ENCODE measurements at regions not wholly inside any gene's neighbourhood (a gene's known extent, or its start where the extent isn't known, plus 50 kb on each side); places are given as distances from the start of the nearest gene placed in this dataset.
"Not testable (repeated sequence)": the region's sequence is repeated elsewhere in the genome, so short reads cannot be mapped to it uniquely, and the experiment has no call there.

- FAIRE-seq (no peak), DNase-seq (ENCODE audit: low read depth) (no peak)
These were observed 1801.3 kb upstream of the PCDH10 start for GRCh38 chr4:131347816-131348215.

GRCh38 chr4:131348263-131348662 lies 1800.8 kb upstream of the PCDH10 start:
- Histone ChIP-seq H3K36me3 (ENCODE audit: control insufficient read depth, insufficient read depth, low read length) (no peaks in the 10 kb centered on the region), H3K27me3 (ENCODE audit: control insufficient read depth, insufficient read depth, low read length) (no peaks in the 10 kb centered on the region), H3K4me3 (ENCODE audit: low read depth, low read length) (no peak overlapping the region)
- TF ChIP-seq CTCF (IDR thresholded peaks at IDR 0.05; ENCODE audit: insufficient read depth, low read length, severe bottlenecking), result no peak
- FAIRE-seq (no peak), DNase-seq (ENCODE audit: low read depth) (no peak)

More at GRCh38 chr4:131347816-131348215, 1801.3 kb upstream of the PCDH10 start:
- TF ChIP-seq CTCF (IDR thresholded peaks at IDR 0.05; ENCODE audit: insufficient read depth, low read length, severe bottlenecking), result no peak
- Histone ChIP-seq H3K4me3 (ENCODE audit: low read depth, low read length) (no peak overlapping the region), H3K27me3 (ENCODE audit: control insufficient read depth, insufficient read depth, low read length) (no peaks in the 10 kb centered on the region), H3K36me3 (ENCODE audit: control insufficient read depth, insufficient read depth, low read length) (no peaks in the 10 kb centered on the region)

- H3K27me3 ChIP-seq (ENCODE audit: control insufficient read depth, insufficient read depth, low read length); FAIRE-seq; DNase-seq (ENCODE audit: low read depth): not testable (repeated sequence)
These were observed 1796.7 kb upstream of the PCDH10 start for GRCh38 chr4:131352371-131352770.

DNA sequence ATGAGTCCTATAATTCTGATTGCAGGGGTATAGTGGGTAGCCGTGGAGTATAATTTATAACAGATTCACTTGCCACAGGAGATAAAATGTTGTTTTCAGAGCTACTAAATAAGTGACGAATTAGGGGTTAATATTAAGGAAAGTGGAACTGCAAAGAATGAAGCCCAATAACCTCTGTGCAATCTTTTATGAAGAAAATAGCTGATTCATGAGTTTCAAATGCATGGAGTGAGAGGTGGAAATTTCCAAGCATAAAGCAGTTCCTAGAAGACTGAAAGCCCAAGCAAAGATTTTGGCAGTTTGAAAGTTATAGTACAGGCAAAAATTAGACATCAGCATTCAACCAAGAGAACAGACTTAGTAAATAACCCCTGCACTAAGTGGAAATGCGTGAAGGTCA lies 1782.4 kb upstream of the PCDH10 start:
- no peak for TF ChIP-seq CTCF (IDR thresholded peaks at IDR 0.05; ENCODE audit: insufficient read depth, low read length, severe bottlenecking)
- no peaks in the 10 kb centered on the region for H3K27me3 ChIP-seq (ENCODE audit: control insufficient read depth, insufficient read depth, low read length)
- H3K4me3 ChIP-seq (ENCODE audit: low read depth, low read length), result no peak overlapping the region
- no peaks in the 10 kb centered on the region for H3K36me3 ChIP-seq (ENCODE audit: control insufficient read depth, insufficient read depth, low read length)
- no peak for FAIRE-seq
- DNase-seq (ENCODE audit: low read depth), result no peak

More at GRCh38 chr4:131352371-131352770, 1796.7 kb upstream of the PCDH10 start:
- not testable (repeated sequence) for H3K36me3 ChIP-seq (ENCODE audit: control insufficient read depth, insufficient read depth, low read length); H3K4me3 ChIP-seq (ENCODE audit: low read depth, low read length)

DNA sequence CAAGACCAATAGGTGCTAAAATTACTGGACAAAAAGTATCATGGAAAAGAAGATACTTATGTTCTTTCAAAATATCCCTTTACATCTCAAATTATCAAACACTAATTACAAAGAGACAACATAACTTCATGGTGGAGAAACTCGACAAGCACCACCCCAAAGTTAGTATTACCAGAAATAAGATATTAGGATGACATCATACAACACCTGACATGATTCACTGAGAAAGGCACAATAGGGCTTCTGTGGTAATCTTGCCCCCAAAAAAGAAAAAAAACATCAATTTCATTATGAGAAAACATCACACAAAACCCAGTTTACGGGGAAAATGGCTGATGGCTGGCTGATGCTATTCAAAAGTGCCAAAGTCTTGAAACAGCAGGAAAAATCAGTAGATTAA lies 1781.7 kb upstream of the PCDH10 start:
- no peaks in the 10 kb centered on the region for H3K27me3 ChIP-seq (ENCODE audit: control insufficient read depth, insufficient read depth, low read length)
- DNase-seq (ENCODE audit: low read depth) (no peak), FAIRE-seq (no peak)
- no peak for TF ChIP-seq CTCF (IDR thresholded peaks at IDR 0.05; ENCODE audit: insufficient read depth, low read length, severe bottlenecking)
- no peaks in the 10 kb centered on the region for H3K36me3 ChIP-seq (ENCODE audit: control insufficient read depth, insufficient read depth, low read length)
- no peak overlapping the region for H3K4me3 ChIP-seq (ENCODE audit: low read depth, low read length)

DNA sequence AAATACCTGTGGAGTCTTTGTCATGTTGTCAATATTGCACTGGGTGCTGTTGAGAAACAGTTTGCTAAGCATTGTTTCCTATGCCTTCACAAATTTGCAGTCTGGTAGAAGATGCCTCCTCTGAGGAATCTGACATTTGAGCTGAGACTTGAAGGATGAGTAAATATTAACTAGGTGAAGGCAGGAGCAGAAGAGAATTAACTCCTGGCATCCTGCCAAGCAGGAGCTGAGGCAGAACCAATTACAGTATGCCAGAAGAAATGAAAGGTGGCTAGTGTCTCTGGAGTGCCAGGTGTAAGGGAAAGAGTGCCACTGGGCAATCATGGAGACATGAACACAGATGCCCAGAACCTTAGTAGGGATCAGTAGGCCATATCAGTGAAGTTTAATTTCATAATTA lies 1778.2 kb upstream of the PCDH10 start:
- no peak overlapping the region for H3K4me3 ChIP-seq (ENCODE audit: low read depth, low read length)
- DNase-seq (ENCODE audit: low read depth) (no peak), FAIRE-seq (no peak)
- H3K36me3 ChIP-seq (ENCODE audit: control insufficient read depth, insufficient read depth, low read length), result no peaks in the 10 kb centered on the region
- TF ChIP-seq CTCF (IDR thresholded peaks at IDR 0.05; ENCODE audit: insufficient read depth, low read length, severe bottlenecking), result no peak
- H3K27me3 ChIP-seq (ENCODE audit: control insufficient read depth, insufficient read depth, low read length), result no peaks in the 10 kb centered on the region
